ENCODE measurements at regions not wholly inside any gene's neighbourhood (a gene's known extent, or its start where the extent isn't known, plus 50 kb on each side); places are given as distances from the start of the nearest gene placed in this dataset.
"Not testable (repeated sequence)": the region's sequence is repeated elsewhere in the genome, so short reads cannot be mapped to it uniquely, and the experiment has no call there.

GRCh38 chr7:106447318-106447847 lies 162.6 kb upstream of the NAMPT start:
- no peak for DNase-seq

- DNase-seq, result not testable (repeated sequence)
These were observed 160.6 kb upstream of the NAMPT start for GRCh38 chr7:106445366-106445765.

GRCh38 chr7:106444068-106444655 lies 159.4 kb upstream of the NAMPT start:
- no peak for DNase-seq

- no peak for DNase-seq
These were observed 158.4 kb upstream of the NAMPT start for GRCh38 chr7:106443156-106443555.

- no peak for DNase-seq
These were observed 157.7 kb upstream of the NAMPT start for GRCh38 chr7:106442476-106442875.

- DNase-seq, result not testable (repeated sequence)
These were observed 156.6 kb upstream of the NAMPT start for GRCh38 chr7:106441343-106441742.

- DNase-seq, result not testable (repeated sequence)
These were observed 152.2 kb upstream of the NAMPT start for GRCh38 chr7:106436933-106437332.

- DNase-seq, result no peak
These were observed 148.6 kb upstream of the NAMPT start for GRCh38 chr7:106433377-106433776.

GRCh38 chr7:106430535-106431455 lies 146.0 kb upstream of the NAMPT start:
- no peak for DNase-seq

GRCh38 chr7:106430103-106430502 lies 145.3 kb upstream of the NAMPT start:
- DNase-seq, result no peak

- DNase-seq, result no peak
These were observed 142.0 kb upstream of the NAMPT start for GRCh38 chr7:106426803-106427202.

GRCh38 chr7:106425017-106425719 lies 140.4 kb upstream of the NAMPT start:
- DNase-seq, result no peak

- DNase-seq, result no peak
These were observed 139.8 kb upstream of the NAMPT start for GRCh38 chr7:106424476-106425016.

GRCh38 chr7:106423821-106424475 lies 139.2 kb upstream of the NAMPT start:
- DNase-seq, result no peak

- DNase-seq, result no peak
These were observed 138.3 kb upstream of the NAMPT start for GRCh38 chr7:106423111-106423510.

- DNase-seq, result no peak
These were observed 136.5 kb upstream of the NAMPT start for GRCh38 chr7:106421181-106421762.

- no peak for DNase-seq
These were observed 136.0 kb upstream of the NAMPT start for GRCh38 chr7:106420736-106421135.

- DNase-seq, result no peak
These were observed 135.4 kb upstream of the NAMPT start for GRCh38 chr7:106420210-106420609.

- DNase-seq, result no peak
These were observed 134.8 kb upstream of the NAMPT start for GRCh38 chr7:106419455-106420182.

- DNase-seq, result no peak
These were observed 133.7 kb upstream of the NAMPT start for GRCh38 chr7:106418526-106418925.

GRCh38 chr7:106418094-106418493 lies 133.3 kb upstream of the NAMPT start:
- no peak for DNase-seq
